ENCODE measurements at regions not wholly inside any gene's neighbourhood (a gene's known extent, or its start where the extent isn't known, plus 50 kb on each side); places are given as distances from the start of the nearest gene placed in this dataset.
"Not testable (repeated sequence)": the region's sequence is repeated elsewhere in the genome, so short reads cannot be mapped to it uniquely, and the experiment has no call there.

DNA sequence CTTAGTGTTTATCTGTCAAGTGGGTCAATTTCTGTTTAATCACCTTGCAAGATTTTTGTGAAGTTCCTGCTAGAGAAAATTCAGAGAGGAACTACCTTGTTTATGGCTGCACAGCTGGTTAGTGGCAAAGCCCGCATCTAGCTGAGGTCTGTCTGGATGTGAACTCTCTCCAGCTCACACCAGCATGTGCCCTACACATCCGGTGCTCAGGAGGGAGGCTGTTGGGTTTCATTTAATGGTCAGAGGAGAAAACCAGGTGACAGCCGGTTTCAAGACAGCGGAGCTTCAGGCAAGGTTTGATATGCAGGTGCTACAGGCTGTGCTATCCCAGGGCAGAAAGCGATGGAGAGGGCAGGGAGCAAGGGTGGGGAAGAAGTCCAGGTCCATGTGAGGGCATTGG is 351.1 kb downstream of the ACTR3B start:
- H3K4me3 ChIP-seq, result no peak overlapping the region
- H3K36me3 ChIP-seq, result no peaks in the 10 kb centered on the region
- no peak for TF ChIP-seq POLR2A (IDR thresholded peaks at IDR 0.05)
- TF ChIP-seq, protein P1, sequence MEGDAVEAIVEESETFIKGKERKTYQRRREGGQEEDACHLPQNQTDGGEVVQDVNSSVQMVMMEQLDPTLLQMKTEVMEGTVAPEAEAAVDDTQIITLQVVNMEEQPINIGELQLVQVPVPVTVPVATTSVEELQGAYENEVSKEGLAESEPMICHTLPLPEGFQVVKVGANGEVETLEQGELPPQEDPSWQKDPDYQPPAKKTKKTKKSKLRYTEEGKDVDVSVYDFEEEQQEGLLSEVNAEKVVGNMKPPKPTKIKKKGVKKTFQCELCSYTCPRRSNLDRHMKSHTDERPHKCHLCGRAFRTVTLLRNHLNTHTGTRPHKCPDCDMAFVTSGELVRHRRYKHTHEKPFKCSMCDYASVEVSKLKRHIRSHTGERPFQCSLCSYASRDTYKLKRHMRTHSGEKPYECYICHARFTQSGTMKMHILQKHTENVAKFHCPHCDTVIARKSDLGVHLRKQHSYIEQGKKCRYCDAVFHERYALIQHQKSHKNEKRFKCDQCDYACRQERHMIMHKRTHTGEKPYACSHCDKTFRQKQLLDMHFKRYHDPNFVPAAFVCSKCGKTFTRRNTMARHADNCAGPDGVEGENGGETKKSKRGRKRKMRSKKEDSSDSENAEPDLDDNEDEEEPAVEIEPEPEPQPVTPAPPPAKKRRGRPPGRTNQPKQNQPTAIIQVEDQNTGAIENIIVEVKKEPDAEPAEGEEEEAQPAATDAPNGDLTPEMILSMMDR (IDR thresholded peaks at IDR 0.05), result no peak
- no peaks in the 10 kb centered on the region for H3K27me3 ChIP-seq (replicated peaks; ENCODE audit: insufficient read depth)
- H3K4me1 ChIP-seq (replicated peaks), result no peaks in the 10 kb centered on the region
- H3K9me3 ChIP-seq, result no peaks in the 10 kb centered on the region
- DNase-seq (ENCODE audit: low spot score), result no peak
- H3K27ac ChIP-seq, result no peak overlapping the region
- 91% methylated on average over 5 of the region's 5 CpGs for WGBS
- intact Hi-C loops (cut with DNase I), result no loop called here

DNA sequence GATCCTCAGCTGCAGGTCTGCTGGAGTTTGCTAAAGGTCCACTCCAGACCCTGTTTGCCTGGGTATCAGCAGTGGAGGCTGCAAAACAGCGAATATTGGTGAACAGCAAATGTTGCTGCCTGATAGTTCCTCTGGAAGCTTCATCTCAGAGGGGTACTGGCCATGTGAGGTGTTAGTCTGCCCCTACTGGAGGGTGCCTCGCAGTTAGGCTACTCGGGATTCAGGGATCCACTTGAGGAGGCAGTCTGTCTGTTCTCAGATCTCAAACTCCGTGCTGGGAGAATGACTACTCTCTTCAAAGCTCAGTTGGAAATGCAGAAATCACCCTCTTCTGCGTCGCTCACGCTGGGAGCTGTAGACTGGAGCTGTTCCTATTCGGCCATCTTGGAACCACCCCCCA is 362.7 kb downstream of the ACTR3B start:
- WGBS, result 74% methylated on average over 8 of the region's 8 CpGs
- DNase-seq (ENCODE audit: low spot score); H3K4me3 ChIP-seq; intact Hi-C loops (cut with DNase I); H3K27me3 ChIP-seq (replicated peaks; ENCODE audit: insufficient read depth); H3K4me1 ChIP-seq (replicated peaks); H3K9me3 ChIP-seq; H3K36me3 ChIP-seq; H3K27ac ChIP-seq: not testable (repeated sequence)

- WGBS, result 11% methylated on average over 2 of the region's 2 CpGs
These were observed 370.5 kb downstream of the ACTR3B start for GRCh38 chr7:153130052-153130451.

DNA sequence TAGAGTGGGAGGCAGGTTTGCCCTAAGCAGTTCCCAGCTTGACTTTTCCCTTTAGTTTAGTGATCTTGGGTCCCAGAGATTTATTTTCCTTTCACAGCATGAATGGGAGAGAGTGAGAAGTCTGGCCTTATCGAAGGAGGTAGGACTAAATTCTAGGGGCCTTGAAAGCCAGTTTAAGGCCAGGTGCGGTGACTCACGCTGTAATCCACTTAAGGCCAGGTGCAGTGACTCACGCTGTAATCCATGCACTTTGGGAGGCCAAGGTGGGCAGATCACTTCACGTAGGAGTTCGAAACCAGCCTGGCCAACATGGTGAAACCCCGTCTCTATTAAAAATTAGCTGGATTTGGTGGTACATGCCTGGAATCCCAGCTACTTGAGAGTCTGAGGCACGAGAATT is 392.2 kb downstream of the ACTR3B start:
- 78% methylated on average over 8 of the region's 8 CpGs for WGBS
- H3K36me3 ChIP-seq, result no peaks in the 10 kb centered on the region
- no peak for DNase-seq (ENCODE audit: low spot score)
- TF ChIP-seq, protein P1 (IDR thresholded peaks at IDR 0.05), result no peak
- TF ChIP-seq POLR2AphosphoS5 (IDR thresholded peaks at IDR 0.05) (no peak), POLR2A (IDR thresholded peaks at IDR 0.05) (no peak)
- H3K4me3 ChIP-seq, result no peak overlapping the region
- no peaks in the 10 kb centered on the region for H3K4me1 ChIP-seq (replicated peaks)
- H3K27ac ChIP-seq, result no peak overlapping the region
- intact Hi-C loops (cut with DNase I), result no loop called here
- H3K9me3 ChIP-seq, result no peaks in the 10 kb centered on the region
- no peaks in the 10 kb centered on the region for H3K27me3 ChIP-seq (replicated peaks; ENCODE audit: insufficient read depth)

More at GRCh38 chr7:153130052-153130451, 370.5 kb downstream of the ACTR3B start:
- Histone ChIP-seq H3K9me3 (no peaks in the 10 kb centered on the region), H3K27me3 (replicated peaks; ENCODE audit: insufficient read depth) (no peaks in the 10 kb centered on the region), H3K27ac (no peak overlapping the region), H3K4me1 (replicated peaks) (no peaks in the 10 kb centered on the region), H3K4me3 (no peak overlapping the region), H3K36me3 (no peaks in the 10 kb centered on the region)
- DNase-seq (ENCODE audit: low spot score), result no peak
- TF ChIP-seq, protein P1 (IDR thresholded peaks at IDR 0.05), result no peak
- no peak for TF ChIP-seq POLR2A (IDR thresholded peaks at IDR 0.05)
- no peak for TF ChIP-seq POLR2AphosphoS5 (IDR thresholded peaks at IDR 0.05)
- intact Hi-C loops (cut with DNase I), result no loop called here

DNA sequence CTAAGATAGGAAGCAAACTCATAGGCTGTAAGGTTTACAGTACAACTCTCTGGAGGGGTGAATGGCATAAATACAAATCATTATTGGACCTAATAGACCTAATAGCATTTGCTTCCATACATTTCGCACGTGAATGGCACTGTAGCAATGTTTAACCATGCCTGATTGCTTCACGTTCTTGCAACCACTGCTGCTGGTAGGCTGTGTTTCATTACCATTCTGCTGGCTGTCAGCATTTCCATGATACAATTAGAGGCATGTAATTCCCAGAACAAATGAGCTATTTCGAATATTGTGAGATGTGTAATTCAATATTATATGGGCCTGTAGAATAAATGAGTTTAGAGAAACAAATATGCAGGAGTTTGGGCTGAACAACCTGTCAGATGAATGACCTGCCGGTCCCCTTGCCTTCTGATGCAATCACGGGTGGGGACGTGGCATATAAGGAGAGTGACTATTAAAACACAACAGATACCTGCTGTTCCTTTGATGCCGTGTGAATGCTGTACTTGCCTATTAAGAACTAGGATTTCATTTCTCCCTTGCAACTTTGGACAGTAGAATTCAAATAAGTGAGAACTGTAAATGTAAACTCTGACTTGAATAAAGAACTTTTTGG is 393.4 kb downstream of the ACTR3B start:
- DNase-seq (ENCODE audit: low spot score), result no peak
- intact Hi-C loops (cut with DNase I), result no loop called here
- Histone ChIP-seq H3K36me3 (no peaks in the 10 kb centered on the region), H3K4me1 (replicated peaks) (no peaks in the 10 kb centered on the region), H3K27ac (no peak overlapping the region), H3K9me3 (no peaks in the 10 kb centered on the region), H3K27me3 (replicated peaks; ENCODE audit: insufficient read depth) (no peaks in the 10 kb centered on the region), H3K4me3 (no peak overlapping the region)
- TF ChIP-seq, protein P1 (IDR thresholded peaks at IDR 0.05), result no peak
- no peak for TF ChIP-seq POLR2AphosphoS5 (IDR thresholded peaks at IDR 0.05)
- TF ChIP-seq POLR2A (IDR thresholded peaks at IDR 0.05), result no peak
- 63% methylated on average over 8 of the region's 8 CpGs for WGBS

All from prostate gland (tissue), 2 donors.